Kidney epithelial cell (primary cell): ENCODE measurements at regions not wholly inside any gene's neighbourhood (a gene's known extent, or its start where the extent isn't known, plus 50 kb on each side); places are given as distances from the start of the nearest gene placed in this dataset.

Source experiments
- DNase-seq: peaks from one replicate; pipeline ENCODE4 v3.0.0-alpha.2; 2010; ENCODE audit warnings: low read depth
- H3K27me3 ChIP-seq: 2 replicates; pipeline ENCODE4 v1.6.0; 2011; ENCODE audit warnings: low read length; ENCODE audit not compliant: control insufficient read depth, insufficient read depth
- H3K36me3 ChIP-seq: 2 replicates; pipeline ENCODE4 v1.5.1; 2011; ENCODE audit warnings: low read length; ENCODE audit not compliant: control insufficient read depth, insufficient read depth
- H3K4me3 ChIP-seq: 2 replicates; pipeline ENCODE4 v1.5.1; 2011; ENCODE audit warnings: low read depth, mild to moderate bottlenecking, control low read depth, low read length
- TF ChIP-seq, protein P1 (sequence below): IDR thresholded peaks from 2 replicates; pipeline ENCODE4 v1.5.1; 2011; ENCODE audit warnings: mild to moderate bottlenecking, moderate library complexity, low read length, control low read depth, inconsistent platforms; ENCODE audit not compliant: insufficient read depth, poor library complexity, severe bottlenecking

- no peaks in the 10 kb centered on the region for H3K27me3 ChIP-seq
- no peaks in the 10 kb centered on the region for H3K36me3 ChIP-seq
- TF ChIP-seq, protein P1, sequence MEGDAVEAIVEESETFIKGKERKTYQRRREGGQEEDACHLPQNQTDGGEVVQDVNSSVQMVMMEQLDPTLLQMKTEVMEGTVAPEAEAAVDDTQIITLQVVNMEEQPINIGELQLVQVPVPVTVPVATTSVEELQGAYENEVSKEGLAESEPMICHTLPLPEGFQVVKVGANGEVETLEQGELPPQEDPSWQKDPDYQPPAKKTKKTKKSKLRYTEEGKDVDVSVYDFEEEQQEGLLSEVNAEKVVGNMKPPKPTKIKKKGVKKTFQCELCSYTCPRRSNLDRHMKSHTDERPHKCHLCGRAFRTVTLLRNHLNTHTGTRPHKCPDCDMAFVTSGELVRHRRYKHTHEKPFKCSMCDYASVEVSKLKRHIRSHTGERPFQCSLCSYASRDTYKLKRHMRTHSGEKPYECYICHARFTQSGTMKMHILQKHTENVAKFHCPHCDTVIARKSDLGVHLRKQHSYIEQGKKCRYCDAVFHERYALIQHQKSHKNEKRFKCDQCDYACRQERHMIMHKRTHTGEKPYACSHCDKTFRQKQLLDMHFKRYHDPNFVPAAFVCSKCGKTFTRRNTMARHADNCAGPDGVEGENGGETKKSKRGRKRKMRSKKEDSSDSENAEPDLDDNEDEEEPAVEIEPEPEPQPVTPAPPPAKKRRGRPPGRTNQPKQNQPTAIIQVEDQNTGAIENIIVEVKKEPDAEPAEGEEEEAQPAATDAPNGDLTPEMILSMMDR, result no peak
- no peak overlapping the region for H3K4me3 ChIP-seq
- DNase-seq, result no peak
Measured at GRCh38 chrX:96566878-96567277, 117.8 kb upstream of the DIAPH2 start.

- TF ChIP-seq, protein P1, result no peak
- Histone ChIP-seq H3K4me3 (no peak overlapping the region), H3K36me3 (no peaks in the 10 kb centered on the region), H3K27me3 (no peaks in the 10 kb centered on the region)
- no peak for DNase-seq
Measured at GRCh38 chrX:96568071-96568470, 116.6 kb upstream of the DIAPH2 start.

DNA sequence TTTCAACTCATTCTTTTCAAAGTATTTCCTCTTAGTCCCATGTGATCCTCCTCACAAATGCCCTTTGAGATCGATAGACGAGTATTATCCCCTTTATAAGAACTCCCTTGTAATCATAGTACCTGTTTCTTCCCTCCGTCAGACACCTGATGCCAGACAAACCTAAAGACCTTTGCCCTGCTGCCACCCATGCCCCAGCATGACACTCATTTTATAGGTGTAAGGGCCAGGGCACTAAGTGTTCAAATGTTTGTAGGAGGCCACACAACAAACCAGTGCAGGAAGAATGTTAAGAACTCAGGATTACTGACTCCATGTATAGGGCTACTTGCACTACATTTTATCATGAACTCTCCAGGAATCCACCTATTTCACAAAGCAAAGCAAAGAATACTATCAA, 115.6 kb upstream of the DIAPH2 start:
- no peak for DNase-seq
- TF ChIP-seq, protein P1, result no peak
- H3K4me3 ChIP-seq, result no peak overlapping the region
- H3K36me3 ChIP-seq, result no peaks in the 10 kb centered on the region
- no peaks in the 10 kb centered on the region for H3K27me3 ChIP-seq

GRCh38 chrX:96575011-96575410, 109.6 kb upstream of the DIAPH2 start:
- no peak for DNase-seq
- no peaks in the 10 kb centered on the region for H3K27me3 ChIP-seq
- TF ChIP-seq, protein P1, result no peak
- no peaks in the 10 kb centered on the region for H3K36me3 ChIP-seq
- no peak overlapping the region for H3K4me3 ChIP-seq

DNA sequence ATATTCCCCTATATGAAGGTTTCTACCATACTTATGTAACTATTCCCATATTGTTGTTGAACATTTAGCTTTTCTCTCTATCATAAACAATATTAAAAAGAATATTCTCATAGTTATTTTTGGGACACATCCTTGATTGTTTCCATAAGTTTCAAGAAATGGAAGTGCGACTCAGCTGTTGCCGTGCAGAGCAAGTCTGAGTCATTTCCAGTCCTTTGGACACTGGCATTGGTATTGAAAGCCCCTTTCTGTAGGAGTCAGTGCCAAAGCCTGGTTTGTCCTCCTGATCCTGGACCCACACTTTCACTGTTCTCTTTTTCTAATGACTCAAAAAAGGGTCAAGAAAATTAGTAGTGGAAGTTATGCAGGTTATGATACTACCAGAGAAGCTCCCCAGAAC, 108.3 kb upstream of the DIAPH2 start:
- H3K27me3 ChIP-seq, result no peaks in the 10 kb centered on the region
- no peaks in the 10 kb centered on the region for H3K36me3 ChIP-seq
- TF ChIP-seq, protein P1, result no peak
- no peak for DNase-seq
- H3K4me3 ChIP-seq, result no peak overlapping the region

GRCh38 chrX:96578781-96579180, 105.9 kb upstream of the DIAPH2 start:
- Histone ChIP-seq H3K36me3 (no peaks in the 10 kb centered on the region), H3K27me3 (no peaks in the 10 kb centered on the region), H3K4me3 (no peak overlapping the region)
- DNase-seq, result no peak
- TF ChIP-seq, protein P1, result no peak
